Ascending aorta (tissue), 2 donors: ENCODE measurements at regions not wholly inside any gene's neighbourhood (a gene's known extent, or its start where the extent isn't known, plus 50 kb on each side); places are given as distances from the start of the nearest gene placed in this dataset.
"Not testable (repeated sequence)": the region's sequence is repeated elsewhere in the genome, so short reads cannot be mapped to it uniquely, and the experiment has no call there.

Experiments used
- DNase-seq, 2 donors: peaks; one replicate each; pipeline ENCODE4 v3.0.0-alpha.2; 2019; ENCODE audit warnings: low spot score in 2 of 2
- H3K27ac ChIP-seq, 2 donors: fragments of 200-600 bp; sonication (generic); one replicate each; pipeline ENCODE4 v1.5.1; 2016 to 2017; ENCODE audit warnings: mild to moderate bottlenecking in 1 of 2
- H3K27me3 ChIP-seq: fragments of 200-600 bp; sonication (generic); one replicate; pipeline ENCODE4 v1.5.1; 2017
- H3K36me3 ChIP-seq, 2 donors: fragments of 200-600 bp; sonication (generic); one replicate each; pipeline ENCODE4 v1.5.1; 2016
- H3K4me1 ChIP-seq, 2 donors: fragments of 200-600 bp; sonication (generic); one replicate each; pipeline ENCODE4 v1.5.1; 2016 to 2017; ENCODE audit warnings: mild to moderate bottlenecking in 1 of 2
- H3K4me3 ChIP-seq, 2 donors: fragments of 200-600 bp; sonication (generic); one replicate each; pipeline ENCODE4 v1.5.1; 2016 to 2017; ENCODE audit warnings: mild to moderate bottlenecking in 1 of 2
- H3K9me3 ChIP-seq, 2 donors: fragments of 200-600 bp; sonication (generic); one replicate each; pipeline ENCODE4 v1.5.1; 2016
- intact Hi-C: fragments of 100-400 bp; cut with DNase I; formaldehyde crosslinking; loops from one replicate; pipeline ENCODE4 v1.15.1; 2023
- TF ChIP-seq, protein P1 (sequence below), 3 experiments: fragments of 200-600 bp in 2 of 3; fragments of 450-650 bp in 1 of 3; sonication (generic) in 2 of 3; IDR thresholded peaks; one replicate each; pipeline ENCODE4 v1.5.1; 2016 to 2019; ENCODE audit warnings: antibody characterized with exemption in 3 of 3, mild to moderate bottlenecking in 1 of 3, moderate library complexity in 1 of 3

DNA sequence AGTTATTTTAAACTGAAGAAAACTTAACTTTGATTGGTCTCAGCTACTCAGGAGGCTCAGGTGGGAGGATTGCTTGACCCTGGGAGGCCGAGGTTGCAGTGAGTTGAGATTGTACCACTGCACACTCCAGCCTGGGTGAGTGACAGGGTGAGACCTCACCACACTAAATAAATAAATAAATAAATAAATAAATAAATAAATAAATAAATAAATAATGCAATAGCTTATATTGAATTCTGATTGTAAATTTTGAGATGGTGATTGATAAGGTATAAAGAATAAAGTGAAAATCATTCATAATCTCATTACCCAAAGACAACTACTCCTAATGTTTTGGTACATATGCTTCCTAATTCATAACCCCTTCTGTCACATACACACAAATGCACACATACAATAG lies 58.1 kb downstream of the TUBA3C start:
- intact Hi-C loops = no loop called here
- H3K27ac ChIP-seq = no peak overlapping the region
- no peaks in the 10 kb centered on the region for H3K4me1 ChIP-seq
- no peak for DNase-seq
- no peaks in the 10 kb centered on the region for H3K27me3 ChIP-seq
- H3K36me3 ChIP-seq = no peaks in the 10 kb centered on the region
- H3K9me3 ChIP-seq = no peaks in the 10 kb centered on the region
- H3K4me3 ChIP-seq = no peak overlapping the region
- TF ChIP-seq, protein P1, sequence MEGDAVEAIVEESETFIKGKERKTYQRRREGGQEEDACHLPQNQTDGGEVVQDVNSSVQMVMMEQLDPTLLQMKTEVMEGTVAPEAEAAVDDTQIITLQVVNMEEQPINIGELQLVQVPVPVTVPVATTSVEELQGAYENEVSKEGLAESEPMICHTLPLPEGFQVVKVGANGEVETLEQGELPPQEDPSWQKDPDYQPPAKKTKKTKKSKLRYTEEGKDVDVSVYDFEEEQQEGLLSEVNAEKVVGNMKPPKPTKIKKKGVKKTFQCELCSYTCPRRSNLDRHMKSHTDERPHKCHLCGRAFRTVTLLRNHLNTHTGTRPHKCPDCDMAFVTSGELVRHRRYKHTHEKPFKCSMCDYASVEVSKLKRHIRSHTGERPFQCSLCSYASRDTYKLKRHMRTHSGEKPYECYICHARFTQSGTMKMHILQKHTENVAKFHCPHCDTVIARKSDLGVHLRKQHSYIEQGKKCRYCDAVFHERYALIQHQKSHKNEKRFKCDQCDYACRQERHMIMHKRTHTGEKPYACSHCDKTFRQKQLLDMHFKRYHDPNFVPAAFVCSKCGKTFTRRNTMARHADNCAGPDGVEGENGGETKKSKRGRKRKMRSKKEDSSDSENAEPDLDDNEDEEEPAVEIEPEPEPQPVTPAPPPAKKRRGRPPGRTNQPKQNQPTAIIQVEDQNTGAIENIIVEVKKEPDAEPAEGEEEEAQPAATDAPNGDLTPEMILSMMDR (IDR thresholded peaks at IDR 0.05) = no peak

DNA sequence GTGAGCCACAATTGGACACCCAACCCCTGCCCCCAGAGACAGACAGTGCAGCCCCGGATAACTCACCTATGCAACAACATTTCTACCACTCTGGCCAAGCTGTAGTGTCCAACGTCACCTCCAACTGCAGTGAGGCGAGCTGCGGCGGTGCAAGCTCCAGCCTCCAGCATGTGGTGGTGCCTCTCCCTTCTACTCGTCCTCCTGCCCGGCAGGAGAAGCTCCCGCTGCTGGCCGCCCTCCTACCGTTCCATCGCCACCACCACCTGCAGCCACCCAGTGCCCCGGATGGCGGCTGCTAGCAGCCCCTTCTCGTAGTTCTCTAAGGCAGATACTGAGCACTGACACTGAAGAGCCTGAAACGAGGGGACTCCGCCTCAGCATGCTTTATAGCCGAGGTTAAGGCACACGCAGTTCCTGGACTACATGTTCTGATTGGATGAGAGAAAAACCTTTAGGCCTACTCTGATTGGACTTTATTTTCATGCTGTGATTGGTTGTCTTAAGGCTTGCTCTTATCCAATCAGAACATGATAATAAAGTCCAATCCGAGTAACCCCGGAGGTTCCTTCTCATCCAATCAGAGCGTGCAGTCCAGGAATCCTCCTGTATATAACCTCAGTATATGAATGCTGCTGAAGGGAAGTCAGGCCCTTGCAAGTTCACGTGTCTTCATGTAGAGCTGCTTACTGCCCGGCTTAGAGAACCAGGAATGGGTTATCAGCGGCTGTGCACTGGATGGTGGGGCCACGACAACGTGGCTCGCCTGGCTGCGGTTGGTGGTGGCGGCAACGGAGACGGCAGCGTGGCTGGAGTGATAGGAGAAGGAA lies 63.5 kb downstream of the TUBA3C start:
- no peaks in the 10 kb centered on the region for H3K27me3 ChIP-seq
- TF ChIP-seq, protein P1 (IDR thresholded peaks at IDR 0.05) = no peak
- no peaks in the 10 kb centered on the region for H3K9me3 ChIP-seq
- H3K27ac ChIP-seq = no peak overlapping the region
- intact Hi-C loops = no loop called here
- no peak for DNase-seq
- no peaks in the 10 kb centered on the region for H3K36me3 ChIP-seq
- H3K4me3 ChIP-seq = no peak overlapping the region
- no peaks in the 10 kb centered on the region for H3K4me1 ChIP-seq

DNA sequence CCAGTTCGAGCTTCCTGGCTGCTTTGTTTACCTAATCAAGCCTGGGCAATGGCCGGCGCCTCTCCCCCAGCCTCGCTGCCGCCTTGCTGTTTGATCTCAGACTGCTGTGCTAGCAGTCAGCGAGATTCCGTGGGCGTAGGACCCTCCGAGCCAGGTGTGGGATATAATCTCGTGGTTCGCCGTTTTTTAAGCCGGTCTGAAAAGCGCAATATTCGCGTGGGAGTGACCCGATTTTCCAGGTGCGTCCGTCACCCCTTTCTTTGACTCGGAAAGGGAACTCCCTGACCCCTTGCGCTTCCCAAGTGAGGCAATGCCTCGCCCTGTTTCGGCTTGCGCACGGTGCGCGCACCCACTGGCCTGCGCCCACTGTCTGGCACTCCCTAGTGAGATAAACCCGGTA lies 72.4 kb downstream of the TUBA3C start:
- H3K9me3 ChIP-seq, DNase-seq, H3K27ac ChIP-seq, H3K36me3 ChIP-seq, H3K4me1 ChIP-seq, H3K4me3 ChIP-seq, H3K27me3 ChIP-seq, intact Hi-C loops: not testable (repeated sequence)

DNA sequence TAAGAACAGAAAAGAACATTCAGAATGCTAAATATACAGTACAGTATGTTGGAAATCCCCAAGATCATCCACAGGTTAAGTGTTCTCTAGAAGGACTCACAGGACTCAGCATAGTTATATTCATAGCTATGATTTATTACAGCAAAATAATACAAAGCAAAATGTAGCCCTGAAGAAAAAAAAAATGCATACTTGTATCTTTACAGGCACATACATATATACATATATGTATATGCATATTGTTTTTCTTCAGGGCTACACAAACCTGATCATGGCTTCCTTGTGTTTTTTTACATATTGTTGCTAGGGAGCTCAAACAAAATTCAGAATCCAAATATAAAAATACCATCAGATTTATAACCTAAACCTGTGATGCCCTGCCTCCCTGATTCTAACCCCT lies 78.5 kb downstream of the TUBA3C start:
- Histone ChIP-seq H3K4me1 (no peaks in the 10 kb centered on the region), H3K27ac (no peak overlapping the region), H3K9me3 (no peaks in the 10 kb centered on the region), H3K27me3 (no peaks in the 10 kb centered on the region), H3K4me3 (no peak overlapping the region), H3K36me3 (no peaks in the 10 kb centered on the region)
- intact Hi-C loops = no loop called here
- TF ChIP-seq, protein P1 (IDR thresholded peaks at IDR 0.05) = no peak
- no peak for DNase-seq

DNA sequence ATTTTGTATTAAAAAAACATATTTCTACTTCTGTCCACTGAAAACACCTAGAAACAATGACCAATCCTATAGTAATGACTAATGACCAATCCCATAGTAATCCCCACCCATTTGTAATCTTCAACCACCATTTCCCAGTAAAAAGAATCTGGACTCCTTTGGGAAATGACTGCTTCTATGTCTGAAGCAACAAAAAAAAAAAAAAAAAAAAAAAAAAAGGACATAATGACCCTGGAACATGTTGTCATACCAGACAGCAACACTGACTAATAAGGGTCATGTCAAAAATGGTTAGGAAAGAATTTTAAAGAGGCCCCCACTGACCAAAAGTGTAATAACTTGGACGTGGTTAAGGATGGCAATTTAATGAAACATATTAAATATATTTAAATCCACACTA lies 88.3 kb downstream of the TUBA3C start:
- H3K4me3 ChIP-seq = no peak overlapping the region
- no peaks in the 10 kb centered on the region for H3K36me3 ChIP-seq
- no peaks in the 10 kb centered on the region for H3K4me1 ChIP-seq
- intact Hi-C loops = no loop called here
- TF ChIP-seq, protein P1 (IDR thresholded peaks at IDR 0.05) = no peak
- H3K27me3 ChIP-seq = no peaks in the 10 kb centered on the region
- no peak overlapping the region for H3K27ac ChIP-seq
- no peaks in the 10 kb centered on the region for H3K9me3 ChIP-seq
- no peak for DNase-seq

DNA sequence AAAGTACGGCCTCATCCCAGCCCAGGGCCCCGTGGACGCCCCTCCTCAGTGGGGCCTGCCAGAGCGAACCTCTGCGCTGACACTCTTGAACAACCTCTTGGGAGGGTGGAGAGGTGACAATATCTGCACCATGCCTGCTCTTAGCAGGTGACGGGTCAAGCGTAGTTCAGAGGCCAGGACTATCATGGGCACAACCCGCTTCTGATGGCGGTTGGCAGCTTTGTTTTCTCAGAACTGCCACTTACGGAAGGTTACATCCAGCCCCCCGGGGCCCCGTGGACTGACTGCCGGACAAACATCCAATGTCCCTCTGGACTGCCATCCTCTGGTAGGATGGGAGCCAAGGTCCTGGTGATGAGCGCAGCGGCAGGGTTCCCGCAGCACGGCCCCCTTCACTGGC lies 91.1 kb downstream of the TUBA3C start:
- no peak for DNase-seq
- H3K36me3 ChIP-seq = no peaks in the 10 kb centered on the region
- no peak overlapping the region for H3K4me3 ChIP-seq
- TF ChIP-seq, protein P1 (IDR thresholded peaks at IDR 0.05) = no peak
- H3K27me3 ChIP-seq = no peaks in the 10 kb centered on the region
- intact Hi-C loops = no loop called here
- H3K4me1 ChIP-seq = no peaks in the 10 kb centered on the region
- no peak overlapping the region for H3K27ac ChIP-seq
- no peaks in the 10 kb centered on the region for H3K9me3 ChIP-seq
